ENCODE measurements at regions not wholly inside any gene's neighbourhood (a gene's known extent, or its start where the extent isn't known, plus 50 kb on each side); places are given as distances from the start of the nearest gene placed in this dataset.
"Not testable (repeated sequence)": the region's sequence is repeated elsewhere in the genome, so short reads cannot be mapped to it uniquely, and the experiment has no call there.

- no peak overlapping the region for H3K27ac ChIP-seq (ENCODE audit: low read length)
- H3K27me3 ChIP-seq (ENCODE audit: control insufficient read depth, insufficient read depth, low read length): no peaks in the 10 kb centered on the region
- ATAC-seq (no peak), DNase-seq (ENCODE audit: low read depth, low spot score) (no peak)
- in situ Hi-C loops (cut with HindIII; ENCODE audit: low pct_unique_long_range_greater_than_20kb, low sequenced_read_pairs): no loop called here
- ChIA-PET POLR2A (no interaction called here), CTCF (no interaction called here)
- H3K9me3 ChIP-seq (ENCODE audit: control insufficient read depth, insufficient read depth, low read depth, low read length): no peaks in the 10 kb centered on the region
- no peaks in the 10 kb centered on the region for H3K36me3 ChIP-seq (ENCODE audit: control insufficient read depth, insufficient read depth, low read length)
- TF ChIP-seq POLR2AphosphoS5 (IDR thresholded peaks at IDR 0.05; ENCODE audit: low read depth, low read length): no peak
- no peak overlapping the region for H3K4me3 ChIP-seq (ENCODE audit: low read depth in 2 of 2, low read length in 2 of 2)
- H3K4me1 ChIP-seq (ENCODE audit: control insufficient read depth, insufficient read depth, low read length): no peaks in the 10 kb centered on the region
- intact Hi-C loops (cut with micrococcal nuclease; ENCODE audit: unreplicated experiment): no loop called here
- BruUV-seq (replicated peaks): no TSS peak
Measured at GRCh38 chr18:30675072-30675471, 367.5 kb downstream of the DSC3 start.

- ATAC-seq: no peak
- CTCF ChIA-PET: no interaction called here
- no peak overlapping the region for H3K4me3 ChIP-seq (ENCODE audit: low read depth in 2 of 2, low read length in 2 of 2)
- no peaks in the 10 kb centered on the region for H3K4me1 ChIP-seq (ENCODE audit: control insufficient read depth, insufficient read depth, low read length)
- TF ChIP-seq POLR2AphosphoS5 (IDR thresholded peaks at IDR 0.05; ENCODE audit: low read depth, low read length): no peak
- no peak for TF ChIP-seq CTCF (IDR thresholded peaks at IDR 0.05)
- no peak for TF ChIP-seq REST (IDR thresholded peaks at IDR 0.05; ENCODE audit: insufficient read depth in 1 of 2, low read depth in 2 of 2, low read length in 1 of 2)
- TF ChIP-seq SIN3A (IDR thresholded peaks at IDR 0.05; ENCODE audit: borderline replicate concordance, insufficient read depth, low read depth, low read length): no peak
- TF ChIP-seq TCF7L2 (IDR thresholded peaks at IDR 0.05; ENCODE audit: low read depth, low read length): no peak
- no peak for DNase-seq (ENCODE audit: low read depth, low spot score)
- POLR2A ChIA-PET: no interaction called here
- in situ Hi-C loops (cut with HindIII; ENCODE audit: low pct_unique_long_range_greater_than_20kb, low sequenced_read_pairs): no loop called here
- no peak overlapping the region for H3K27ac ChIP-seq (ENCODE audit: low read length)
- H3K27me3 ChIP-seq (ENCODE audit: control insufficient read depth, insufficient read depth, low read length): no peaks in the 10 kb centered on the region
- H3K9me3 ChIP-seq (ENCODE audit: control insufficient read depth, insufficient read depth, low read depth, low read length): no peaks in the 10 kb centered on the region
- no peaks in the 10 kb centered on the region for H3K36me3 ChIP-seq (ENCODE audit: control insufficient read depth, insufficient read depth, low read length)
- no TSS peak for BruUV-seq (replicated peaks)
- intact Hi-C loops (cut with micrococcal nuclease; ENCODE audit: unreplicated experiment): no loop called here
Measured at GRCh38 chr18:30674596-30674995, 367.9 kb downstream of the DSC3 start.

- DNase-seq (ENCODE audit: low read depth, low spot score); H3K27ac ChIP-seq (ENCODE audit: low read length); intact Hi-C loops (cut with micrococcal nuclease; ENCODE audit: unreplicated experiment); H3K4me3 ChIP-seq (ENCODE audit: low read depth in 2 of 2, low read length in 2 of 2); in situ Hi-C loops (cut with HindIII; ENCODE audit: low pct_unique_long_range_greater_than_20kb, low sequenced_read_pairs); H3K4me1 ChIP-seq (ENCODE audit: control insufficient read depth, insufficient read depth, low read length); H3K36me3 ChIP-seq (ENCODE audit: control insufficient read depth, insufficient read depth, low read length); BruUV-seq (replicated peaks); H3K27me3 ChIP-seq (ENCODE audit: control insufficient read depth, insufficient read depth, low read length); POLR2A ChIA-PET; H3K9me3 ChIP-seq (ENCODE audit: control insufficient read depth, insufficient read depth, low read depth, low read length); CTCF ChIA-PET; ATAC-seq: not testable (repeated sequence)
Measured at GRCh38 chr18:30672439-30672838, 370.1 kb downstream of the DSC3 start.

All from Panc1 (cell line).